OCI-LY1 (cell line): ENCODE measurements at regions not wholly inside any gene's neighbourhood (a gene's known extent, or its start where the extent isn't known, plus 50 kb on each side); places are given as distances from the start of the nearest gene placed in this dataset.

ENCODE experiments used
- H2AFZ ChIP-seq: fragments of 200-600 bp; sonication (generic), shearing (Covaris generic); 2 replicates; pipeline ENCODE4 v1.6.0; 2014; ENCODE audit warnings: antibody characterized with exemption, mild to moderate bottlenecking, low read length
- H3F3A ChIP-seq: fragments of 200-600 bp; sonication (generic), shearing (Covaris generic); 2 replicates; pipeline ENCODE4 v1.6.0; 2014; ENCODE audit warnings: mild to moderate bottlenecking, antibody characterized with exemption, low read length, moderate library complexity; ENCODE audit not compliant: insufficient read depth
- H3K27ac ChIP-seq: fragments of 200-600 bp; sonication (generic); 2 replicates; pipeline ENCODE4 v1.5.1; 2014; ENCODE audit warnings: low read length, mixed run types, mild to moderate bottlenecking, low read depth; ENCODE audit not compliant: poor library complexity, severe bottlenecking
- H3K27me3 ChIP-seq: fragments of 200-600 bp; sonication (generic); 2 replicates; pipeline ENCODE4 v1.6.0; 2014; ENCODE audit warnings: antibody characterized with exemption, mild to moderate bottlenecking, low read length, moderate library complexity; ENCODE audit not compliant: insufficient read depth
- H3K36me3 ChIP-seq: fragments of 200-600 bp; sonication (generic); 2 replicates; pipeline ENCODE4 v1.6.1; 2014; ENCODE audit warnings: mild to moderate bottlenecking, antibody characterized with exemption, low read length, moderate library complexity, mixed read lengths; ENCODE audit not compliant: insufficient read depth
- H3K4me1 ChIP-seq: fragments of 200-600 bp; sonication (generic); 2 replicates; pipeline ENCODE4 v1.5.1; 2014; ENCODE audit warnings: mild to moderate bottlenecking, low read length, moderate library complexity; ENCODE audit not compliant: insufficient read depth, severe bottlenecking
- H3K4me2 ChIP-seq: fragments of 200-600 bp; sonication (generic), shearing (Covaris generic); 2 replicates; pipeline ENCODE4 v1.6.1; 2014; ENCODE audit warnings: low read length
- H3K4me3 ChIP-seq: fragments of 200-600 bp; sonication (generic); 2 replicates; pipeline ENCODE4 v1.5.1; 2014; ENCODE audit warnings: low read length, low read depth, mild to moderate bottlenecking, mixed read lengths; ENCODE audit not compliant: poor library complexity, severe bottlenecking
- H3K79me2 ChIP-seq: fragments of 200-600 bp; shearing (Covaris generic); 2 replicates; pipeline ENCODE4 v1.6.1; 2016; ENCODE audit warnings: mixed run types, low read length, mixed read lengths; ENCODE audit not compliant: insufficient read depth
- H3K9ac ChIP-seq: fragments of 200-600 bp; sonication (generic), shearing (Covaris generic); 2 replicates; pipeline ENCODE4 v1.6.1; 2014; ENCODE audit warnings: mild to moderate bottlenecking, low read length, mixed read lengths
- H3K9me2 ChIP-seq: fragments of 200-600 bp; sonication (generic), shearing (Covaris generic); 2 replicates; pipeline ENCODE4 v1.6.1; 2014; ENCODE audit warnings: low read depth, mild to moderate bottlenecking, low read length, mixed read lengths
- H3K9me3 ChIP-seq: fragments of 200-600 bp; shearing (Covaris generic); 2 replicates; pipeline ENCODE4 v1.6.1; 2014; ENCODE audit warnings: low read length, mixed read lengths
- H4K20me1 ChIP-seq: fragments of 200-600 bp; sonication (generic), shearing (Covaris generic); 2 replicates; pipeline ENCODE4 v1.6.0; 2016; ENCODE audit warnings: mild to moderate bottlenecking, low read length; ENCODE audit not compliant: insufficient read depth
- EZH2 ChIP-seq: fragments of 200-600 bp; sonication (generic), shearing (Covaris generic); IDR thresholded peaks from 2 replicates; pipeline ENCODE4 v1.8.0; 2017; ENCODE audit warnings: borderline replicate concordance, mixed run types, mild to moderate bottlenecking, antibody characterized with exemption, low read length, moderate library complexity, mixed read lengths
- TF ChIP-seq, protein P1 (sequence below): fragments of 200-600 bp; sonication (generic), shearing (Covaris generic); IDR thresholded peaks from 2 replicates; pipeline ENCODE4 v1.5.1; 2017; ENCODE audit warnings: mild to moderate bottlenecking, antibody characterized with exemption, low read length, moderate library complexity, mixed read lengths

DNA sequence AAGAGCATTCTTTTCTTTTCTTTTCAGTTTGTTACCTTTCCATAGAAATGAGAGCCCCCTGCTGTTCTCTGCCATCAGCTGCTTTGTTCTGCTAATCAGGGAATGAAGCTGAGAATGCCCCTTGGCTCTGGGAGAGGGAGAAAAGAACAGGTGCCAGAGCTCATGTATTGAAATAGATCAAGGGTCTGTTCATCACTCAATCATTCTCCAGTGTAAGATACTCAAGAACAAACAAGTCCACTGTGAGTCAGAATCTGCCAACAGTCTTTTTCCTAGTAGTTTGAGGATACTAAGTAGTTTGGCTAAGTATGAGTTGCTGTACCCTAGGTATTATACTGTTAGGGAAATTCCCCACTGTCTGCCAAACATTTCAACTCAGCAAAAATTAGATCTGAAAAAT lies 144.3 kb downstream of the RTL3 start:
- no peaks in the 10 kb centered on the region for H3F3A ChIP-seq
- H3K27ac ChIP-seq = no peak overlapping the region
- TF ChIP-seq, protein P1, sequence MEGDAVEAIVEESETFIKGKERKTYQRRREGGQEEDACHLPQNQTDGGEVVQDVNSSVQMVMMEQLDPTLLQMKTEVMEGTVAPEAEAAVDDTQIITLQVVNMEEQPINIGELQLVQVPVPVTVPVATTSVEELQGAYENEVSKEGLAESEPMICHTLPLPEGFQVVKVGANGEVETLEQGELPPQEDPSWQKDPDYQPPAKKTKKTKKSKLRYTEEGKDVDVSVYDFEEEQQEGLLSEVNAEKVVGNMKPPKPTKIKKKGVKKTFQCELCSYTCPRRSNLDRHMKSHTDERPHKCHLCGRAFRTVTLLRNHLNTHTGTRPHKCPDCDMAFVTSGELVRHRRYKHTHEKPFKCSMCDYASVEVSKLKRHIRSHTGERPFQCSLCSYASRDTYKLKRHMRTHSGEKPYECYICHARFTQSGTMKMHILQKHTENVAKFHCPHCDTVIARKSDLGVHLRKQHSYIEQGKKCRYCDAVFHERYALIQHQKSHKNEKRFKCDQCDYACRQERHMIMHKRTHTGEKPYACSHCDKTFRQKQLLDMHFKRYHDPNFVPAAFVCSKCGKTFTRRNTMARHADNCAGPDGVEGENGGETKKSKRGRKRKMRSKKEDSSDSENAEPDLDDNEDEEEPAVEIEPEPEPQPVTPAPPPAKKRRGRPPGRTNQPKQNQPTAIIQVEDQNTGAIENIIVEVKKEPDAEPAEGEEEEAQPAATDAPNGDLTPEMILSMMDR = no peak
- no peak for TF ChIP-seq EZH2
- H3K4me1 ChIP-seq = no peaks in the 10 kb centered on the region
- H3K79me2 ChIP-seq = no peaks in the 10 kb centered on the region
- no peak overlapping the region for H3K4me2 ChIP-seq
- no peak overlapping the region for H3K9ac ChIP-seq
- H4K20me1 ChIP-seq = no peaks in the 10 kb centered on the region
- H3K9me3 ChIP-seq = no peaks in the 10 kb centered on the region
- no peaks in the 10 kb centered on the region for H3K36me3 ChIP-seq
- H3K27me3 ChIP-seq = no peaks in the 10 kb centered on the region
- no peaks in the 10 kb centered on the region for H3K9me2 ChIP-seq
- H2AFZ ChIP-seq = no peak overlapping the region
- no peak overlapping the region for H3K4me3 ChIP-seq

DNA sequence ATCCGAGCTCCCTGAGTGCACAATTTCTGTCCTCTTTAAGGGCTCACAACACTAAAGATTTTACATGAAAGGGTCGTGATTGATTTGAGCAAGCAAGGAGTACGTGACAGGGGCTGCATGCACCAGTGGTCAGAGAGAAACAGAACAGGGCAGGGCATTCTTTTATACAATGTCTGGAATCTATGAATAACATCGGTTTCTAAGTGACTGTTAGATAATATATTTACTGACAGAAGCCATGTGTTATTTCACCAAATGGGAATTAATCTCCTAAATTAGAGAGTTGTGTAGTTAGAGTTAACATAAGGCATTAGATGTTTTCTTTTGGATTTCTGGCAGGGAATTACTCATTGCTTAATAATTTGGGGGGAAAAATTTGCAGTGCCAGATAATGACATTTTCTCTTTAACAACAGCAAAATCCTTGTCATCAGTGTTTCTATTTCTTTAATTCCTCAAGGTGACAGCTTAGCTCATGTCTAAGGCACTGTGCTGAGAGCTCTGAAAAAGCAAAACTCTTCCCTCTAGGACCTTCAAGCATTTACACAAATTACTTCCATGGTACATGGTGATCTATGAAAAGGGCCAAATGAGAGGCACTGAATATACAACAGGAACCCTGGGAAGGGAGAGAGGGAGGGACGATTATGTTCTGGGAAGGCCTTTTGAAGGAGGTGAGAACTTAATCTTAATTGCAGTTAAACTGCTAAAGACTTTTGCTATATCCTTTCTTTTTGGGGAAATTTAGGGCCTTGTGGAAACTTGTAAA lies 145.0 kb downstream of the RTL3 start:
- H3K27ac ChIP-seq = no peak overlapping the region
- no peaks in the 10 kb centered on the region for H3K27me3 ChIP-seq
- no peaks in the 10 kb centered on the region for H3F3A ChIP-seq
- H3K4me3 ChIP-seq = no peak overlapping the region
- no peaks in the 10 kb centered on the region for H3K9me2 ChIP-seq
- H3K9ac ChIP-seq = no peak overlapping the region
- H3K4me2 ChIP-seq = no peak overlapping the region
- H3K4me1 ChIP-seq = no peaks in the 10 kb centered on the region
- H2AFZ ChIP-seq = no peak overlapping the region
- no peaks in the 10 kb centered on the region for H3K9me3 ChIP-seq
- H3K36me3 ChIP-seq = no peaks in the 10 kb centered on the region
- no peaks in the 10 kb centered on the region for H4K20me1 ChIP-seq
- no peaks in the 10 kb centered on the region for H3K79me2 ChIP-seq
- no peak for TF ChIP-seq EZH2
- TF ChIP-seq, protein P1 = no peak

DNA sequence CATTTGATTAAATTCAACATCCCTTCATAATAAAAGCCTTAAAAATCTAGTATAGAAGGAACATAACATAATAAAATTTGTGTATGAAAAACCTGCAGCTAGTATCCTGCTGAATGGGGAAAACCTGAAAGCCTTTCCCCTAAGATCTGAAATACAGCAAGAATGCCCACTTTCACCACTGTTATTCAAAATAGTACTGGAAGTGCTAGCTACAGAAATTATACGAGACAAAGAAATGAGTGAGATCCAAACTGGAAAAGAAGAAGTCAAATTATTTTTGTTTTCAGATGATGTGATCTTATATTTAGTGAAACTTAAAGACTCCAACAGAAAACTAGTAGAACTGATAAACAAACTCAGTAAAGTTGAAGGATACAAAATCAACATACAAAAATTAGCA lies 152.9 kb downstream of the RTL3 start:
- Histone ChIP-seq H3K79me2 (no peaks in the 10 kb centered on the region), H3F3A (no peaks in the 10 kb centered on the region), H3K4me1 (no peaks in the 10 kb centered on the region), H3K27ac (no peak overlapping the region), H2AFZ (no peak overlapping the region), H4K20me1 (no peaks in the 10 kb centered on the region), H3K4me3 (no peak overlapping the region), H3K36me3 (no peaks in the 10 kb centered on the region), H3K9me3 (no peaks in the 10 kb centered on the region), H3K9ac (no peak overlapping the region), H3K9me2 (no peaks in the 10 kb centered on the region), H3K4me2 (no peak overlapping the region), H3K27me3 (no peaks in the 10 kb centered on the region)
- TF ChIP-seq EZH2 = no peak
- TF ChIP-seq, protein P1 = no peak
